Upper lobe of left lung (tissue), 6 donors: ENCODE measurements at regions not wholly inside any gene's neighbourhood (a gene's known extent, or its start where the extent isn't known, plus 50 kb on each side); places are given as distances from the start of the nearest gene placed in this dataset.

ENCODE experiments used
- ATAC-seq, 2 donors: fragments of 200-7000 bp; cut with Tn5 transposase; one replicate each; pipeline ENCODE4 v1.9.1; 2022; ENCODE audit warnings: mild to moderate bottlenecking in 2 of 2, moderate library complexity in 2 of 2; ENCODE audit not compliant: low FRiP score in 2 of 2
- DNase-seq, 2 donors: peaks; one replicate each; pipeline ENCODE4 v3.0.0-alpha.2; 2019 to 2020
- H3K27ac ChIP-seq, 4 donors: fragments of 200-600 bp; sonication (generic); one replicate each; pipeline ENCODE4 v1.5.1; 2016 to 2019
- H3K27me3 ChIP-seq, 4 donors: fragments of 200-600 bp; sonication (generic); one replicate each; pipeline ENCODE4 v1.5.1; 2017 to 2019
- H3K36me3 ChIP-seq, 4 donors: fragments of 200-600 bp; sonication (generic); one replicate each; pipeline ENCODE4 v1.5.1; 2016 to 2019
- H3K4me1 ChIP-seq, 4 donors: fragments of 200-600 bp; sonication (generic); one replicate each; pipeline ENCODE4 v1.5.1; 2018 to 2019
- H3K4me3 ChIP-seq, 4 donors: fragments of 200-600 bp; sonication (generic); one replicate each; pipeline ENCODE4 v1.5.1; 2017 to 2019; ENCODE audit warnings: mild to moderate bottlenecking in 2 of 4, moderate library complexity in 1 of 4
- H3K9me3 ChIP-seq, 4 donors: fragments of 200-600 bp; sonication (generic); one replicate each; pipeline ENCODE4 v1.5.1; 2018 to 2019
- CTCF ChIP-seq, 6 experiments: fragments of 450-650 bp in 4 of 6; fragments of 200-600 bp in 2 of 6; sonication (generic) in 2 of 6; IDR thresholded peaks; one replicate each; pipeline ENCODE4 v1.5.1; 2016 to 2019; ENCODE audit warnings: antibody characterized with exemption in 6 of 6
- EP300 ChIP-seq, 4 donors: sonication (generic); formaldehyde crosslinking; IDR thresholded peaks; one replicate each; pipeline ENCODE4 v1.5.1; 2017; ENCODE audit warnings: antibody characterized with exemption in 4 of 4, control low read depth in 2 of 4
- POLR2A ChIP-seq, 4 donors: fragments of 450-650 bp; IDR thresholded peaks; one replicate each; pipeline ENCODE4 v1.5.1; 2016 to 2017; ENCODE audit warnings: antibody characterized with exemption in 4 of 4, mild to moderate bottlenecking in 2 of 4
- POLR2AphosphoS5 ChIP-seq, 2 donors: sonication (generic); formaldehyde crosslinking; IDR thresholded peaks; one replicate each; pipeline ENCODE4 v1.5.1; 2017; ENCODE audit warnings: antibody characterized with exemption in 2 of 2
- WGBS, 2 donors: methylation state at CpG; one replicate each; pipeline ENCODE4 v1.1.5; 2017 to 2018; 5-methylcytosine and 5-hydroxymethylcytosine counted together
- donor health status: DM: no; HTN: no; CAD: no; lungs with moderate emphysema.
- donor health status: DM: no; HTN: yes; CAD: no; lungs with severe emphysema.

GRCh38 chr6:147903931-147904330, 395.4 kb downstream of the SAMD5 start:
- no peak for DNase-seq
- Histone ChIP-seq H3K4me3 (no peak overlapping the region), H3K27ac (no peak overlapping the region), H3K9me3 (no peaks in the 10 kb centered on the region), H3K4me1 (no peaks in the 10 kb centered on the region), H3K27me3 (no peaks in the 10 kb centered on the region), H3K36me3 (no peaks in the 10 kb centered on the region)
- no peak for ATAC-seq
- WGBS, 2 donors = 100% methylated on average over 2 of the region's 2 CpGs
- no peak for TF ChIP-seq EP300 (IDR thresholded peaks at IDR 0.05)
- no peak for TF ChIP-seq POLR2AphosphoS5 (IDR thresholded peaks at IDR 0.05)
- no peak for TF ChIP-seq POLR2A (IDR thresholded peaks at IDR 0.05)
- no peak for TF ChIP-seq CTCF (IDR thresholded peaks at IDR 0.05)

- DNase-seq (no peak), ATAC-seq (no peak)
- H3K27me3 ChIP-seq = no peaks in the 10 kb centered on the region
- no peaks in the 10 kb centered on the region for H3K36me3 ChIP-seq
- no peak for TF ChIP-seq POLR2AphosphoS5 (IDR thresholded peaks at IDR 0.05)
- WGBS, 2 donors = 91 to 98% methylated on average over 4 of the region's 4 CpGs
- H3K9me3 ChIP-seq = no peaks in the 10 kb centered on the region
- H3K4me3 ChIP-seq = no peak overlapping the region
- no peaks in the 10 kb centered on the region for H3K4me1 ChIP-seq
- H3K27ac ChIP-seq = no peak overlapping the region
These were observed 395.9 kb downstream of the SAMD5 start for GRCh38 chr6:147904416-147904815.

- WGBS, 2 donors = 82 to 89% methylated on average over 3 of the region's 3 CpGs
- H3K9me3 ChIP-seq = no peaks in the 10 kb centered on the region
- no peak for TF ChIP-seq POLR2AphosphoS5 (IDR thresholded peaks at IDR 0.05)
- TF ChIP-seq CTCF (IDR thresholded peaks at IDR 0.05) = no peak
- TF ChIP-seq EP300 (IDR thresholded peaks at IDR 0.05) = no peak
- TF ChIP-seq POLR2A (IDR thresholded peaks at IDR 0.05) = no peak
These were observed 397.2 kb downstream of the SAMD5 start for GRCh38 chr6:147905711-147906110.

GRCh38 chr6:147906361-147906760, 397.9 kb downstream of the SAMD5 start:
- Histone ChIP-seq H3K27me3 (no peaks in the 10 kb centered on the region), H3K36me3 (no peaks in the 10 kb centered on the region), H3K9me3 (no peaks in the 10 kb centered on the region), H3K4me3 (no peak overlapping the region), H3K4me1 (no peaks in the 10 kb centered on the region), H3K27ac (no peak overlapping the region)
- no peak for ATAC-seq
- TF ChIP-seq EP300 (IDR thresholded peaks at IDR 0.05) = no peak
- no peak for TF ChIP-seq POLR2AphosphoS5 (IDR thresholded peaks at IDR 0.05)
- TF ChIP-seq CTCF (IDR thresholded peaks at IDR 0.05) = no peak
- TF ChIP-seq POLR2A (IDR thresholded peaks at IDR 0.05) = no peak
- DNase-seq = no peak
- WGBS, 2 donors = 81 to 82% methylated on average over 3 of the region's 3 CpGs

More at GRCh38 chr6:147905711-147906110, 397.2 kb downstream of the SAMD5 start:
- no peak overlapping the region for H3K4me3 ChIP-seq
- DNase-seq = no peak
- H3K27ac ChIP-seq = no peak overlapping the region
- H3K4me1 ChIP-seq = no peaks in the 10 kb centered on the region
- ATAC-seq = no peak
- H3K27me3 ChIP-seq = no peaks in the 10 kb centered on the region
- no peaks in the 10 kb centered on the region for H3K36me3 ChIP-seq

GRCh38 chr6:147909640-147910039, 401.1 kb downstream of the SAMD5 start:
- WGBS, 2 donors = 91 to 93% methylated on average over 7 of the region's 7 CpGs
- H3K4me1 ChIP-seq = no peaks in the 10 kb centered on the region
- no peaks in the 10 kb centered on the region for H3K9me3 ChIP-seq
- H3K36me3 ChIP-seq = no peaks in the 10 kb centered on the region
- H3K4me3 ChIP-seq = no peak overlapping the region
- TF ChIP-seq POLR2AphosphoS5 (IDR thresholded peaks at IDR 0.05) = no peak
- no peak for DNase-seq
- no peaks in the 10 kb centered on the region for H3K27me3 ChIP-seq
- H3K27ac ChIP-seq = no peak overlapping the region
- no peak for ATAC-seq

GRCh38 chr6:147910281-147910680, 401.8 kb downstream of the SAMD5 start:
- Histone ChIP-seq H3K4me1 (no peaks in the 10 kb centered on the region), H3K27ac (no peak overlapping the region), H3K36me3 (no peaks in the 10 kb centered on the region), H3K4me3 (no peak overlapping the region), H3K27me3 (no peaks in the 10 kb centered on the region), H3K9me3 (no peaks in the 10 kb centered on the region)
- TF ChIP-seq EP300 (IDR thresholded peaks at IDR 0.05) (no peak), POLR2A (IDR thresholded peaks at IDR 0.05) (no peak), CTCF (IDR thresholded peaks at IDR 0.05) (no peak), POLR2AphosphoS5 (IDR thresholded peaks at IDR 0.05) (no peak)
- 91 to 93% methylated on average over 9 of the region's 9 CpGs for WGBS, 2 donors
- DNase-seq (no peak), ATAC-seq (no peak)
